ENCODE measurements at regions not wholly inside any gene's neighbourhood (a gene's known extent, or its start where the extent isn't known, plus 50 kb on each side); places are given as distances from the start of the nearest gene placed in this dataset.

DNA sequence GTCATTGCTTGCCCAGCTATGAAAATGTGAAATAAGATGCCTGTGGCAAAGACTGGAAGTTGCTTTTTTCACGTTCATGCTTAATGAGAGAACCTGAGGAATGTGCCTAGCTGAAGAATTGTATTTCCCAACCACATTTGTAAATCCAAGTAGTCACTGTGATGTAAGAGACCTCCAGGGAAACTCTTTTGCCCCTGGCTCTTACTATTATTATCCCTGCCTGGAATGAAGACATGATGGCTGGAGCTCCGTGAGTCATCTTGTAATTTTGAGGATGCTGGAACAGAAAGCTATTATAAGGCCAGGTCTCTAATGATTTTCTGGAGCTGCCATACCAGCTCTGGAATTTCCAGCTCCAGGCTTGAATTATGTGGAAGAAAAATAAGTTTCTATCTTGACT, 894.3 kb downstream of the DIAPH3 start:
- peaks cover 3% of the 10 kb centered on the region; the same call in 1 of the 2 replicates for H3K27me3 Mint-ChIP-seq (ENCODE audit: low read depth)
- H3K4me2 ChIP-seq (ENCODE audit: insufficient read depth, insufficient read length, low read length) = no peak overlapping the region
- no peak overlapping the region for H3K27ac ChIP-seq (ENCODE audit: insufficient read length, low read depth, low read length)
- no peak overlapping the region for H2AFZ ChIP-seq (ENCODE audit: low read length)
- no peaks in the 10 kb centered on the region for H3K79me2 ChIP-seq (ENCODE audit: insufficient read depth, low read length)
- no peak for DNase-seq
- no peaks in the 10 kb centered on the region for H3K9me3 Mint-ChIP-seq
- H2BK15ac ChIP-seq (ENCODE audit: low read depth, low read length) = no peak overlapping the region
- H4K5ac ChIP-seq (ENCODE audit: insufficient read length, low read depth, low read length) = no peak overlapping the region
- H2BK5ac ChIP-seq (ENCODE audit: insufficient read length, low read length) = no peak overlapping the region
- WGBS (ENCODE audit: extremely low coverage, insufficient read length, low lambda C conversion rate) = no CpG with 5 or more reads among the region's 2 CpGs
- H3K18ac ChIP-seq (ENCODE audit: insufficient read length, low read depth, low read length) = no peak overlapping the region
- H4K8ac ChIP-seq (replicated peaks; ENCODE audit: insufficient read length, low read depth, low read length) = no peak overlapping the region
- no peak overlapping the region for H3K9ac ChIP-seq (ENCODE audit: extremely low read depth, insufficient read length, low read length)
- H3K4me1 Mint-ChIP-seq = peaks cover 0 to 5% of the 10 kb centered on the region in 2 experiments; a peak in 2 of 4 replicates
- no peak overlapping the region for H3K4me3 Mint-ChIP-seq
- no peak overlapping the region for H3K14ac ChIP-seq (ENCODE audit: insufficient read depth, low read length)
- no peaks in the 10 kb centered on the region for H3K9me3 ChIP-seq (ENCODE audit: control insufficient read depth, low read depth, low read length)
- no peak overlapping the region for H4K91ac ChIP-seq (ENCODE audit: insufficient read length, low read depth, low read length)
- H3K4me1 ChIP-seq (ENCODE audit: insufficient read depth, low read length) = no peaks in the 10 kb centered on the region
- H3K23me2 ChIP-seq (ENCODE audit: insufficient read length, low read depth, low read length, poor library complexity, severe bottlenecking) = no peaks in the 10 kb centered on the region
- no peaks in the 10 kb centered on the region for H3K27me3 ChIP-seq (ENCODE audit: insufficient read depth, low read length)
- H2BK12ac ChIP-seq (ENCODE audit: insufficient read length, low read depth, low read length) = no peak overlapping the region
- no peak overlapping the region for H3K23ac ChIP-seq (ENCODE audit: insufficient read length, low read depth, low read length)
- H3K56ac ChIP-seq (ENCODE audit: insufficient read length, low read depth, low read length) = no peak overlapping the region
- H2BK20ac ChIP-seq (ENCODE audit: low read depth, low read length, poor library complexity, severe bottlenecking) = no peak overlapping the region
- no peak overlapping the region for H3K27ac Mint-ChIP-seq
- H2AK5ac ChIP-seq (ENCODE audit: insufficient read length, low read length) = no peak overlapping the region
- no peak overlapping the region for H2BK120ac ChIP-seq (ENCODE audit: low read depth, low read length, poor library complexity, severe bottlenecking)
- H3K4ac ChIP-seq (ENCODE audit: low read depth, low read length) = no peak overlapping the region
- H3K36me3 Mint-ChIP-seq (ENCODE audit: insufficient read depth in 1 of 3, low read depth in 3 of 3) = no peaks in the 10 kb centered on the region
- no peaks in the 10 kb centered on the region for H4K20me1 ChIP-seq (ENCODE audit: control insufficient read depth, insufficient read depth, insufficient read length)
- no peaks in the 10 kb centered on the region for H3K79me1 ChIP-seq (ENCODE audit: insufficient read depth, low read depth, low read length, poor library complexity, severe bottlenecking)
- no peak overlapping the region for H3T11ph ChIP-seq (ENCODE audit: low read length)
- TF ChIP-seq, protein P1, sequence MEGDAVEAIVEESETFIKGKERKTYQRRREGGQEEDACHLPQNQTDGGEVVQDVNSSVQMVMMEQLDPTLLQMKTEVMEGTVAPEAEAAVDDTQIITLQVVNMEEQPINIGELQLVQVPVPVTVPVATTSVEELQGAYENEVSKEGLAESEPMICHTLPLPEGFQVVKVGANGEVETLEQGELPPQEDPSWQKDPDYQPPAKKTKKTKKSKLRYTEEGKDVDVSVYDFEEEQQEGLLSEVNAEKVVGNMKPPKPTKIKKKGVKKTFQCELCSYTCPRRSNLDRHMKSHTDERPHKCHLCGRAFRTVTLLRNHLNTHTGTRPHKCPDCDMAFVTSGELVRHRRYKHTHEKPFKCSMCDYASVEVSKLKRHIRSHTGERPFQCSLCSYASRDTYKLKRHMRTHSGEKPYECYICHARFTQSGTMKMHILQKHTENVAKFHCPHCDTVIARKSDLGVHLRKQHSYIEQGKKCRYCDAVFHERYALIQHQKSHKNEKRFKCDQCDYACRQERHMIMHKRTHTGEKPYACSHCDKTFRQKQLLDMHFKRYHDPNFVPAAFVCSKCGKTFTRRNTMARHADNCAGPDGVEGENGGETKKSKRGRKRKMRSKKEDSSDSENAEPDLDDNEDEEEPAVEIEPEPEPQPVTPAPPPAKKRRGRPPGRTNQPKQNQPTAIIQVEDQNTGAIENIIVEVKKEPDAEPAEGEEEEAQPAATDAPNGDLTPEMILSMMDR (conservative IDR thresholded peaks at IDR 0.05) = no peak
